HepG2 (cell line): ENCODE measurements at regions not wholly inside any gene's neighbourhood (a gene's known extent, or its start where the extent isn't known, plus 50 kb on each side); places are given as distances from the start of the nearest gene placed in this dataset.

Experiments used
- NBN ChIP-seq: fragments of 450-650 bp; conservative IDR thresholded peaks from 2 replicates; pipeline ENCODE4 v1.6.1; 2017
- RFX5 ChIP-seq: IDR thresholded peaks from 2 replicates; pipeline ENCODE4 v1.6.1; 2011; ENCODE audit warnings: low read depth, low read length, improper control_type of control experiment
- TBP ChIP-seq: sonication (generic); formaldehyde crosslinking; IDR thresholded peaks from 2 replicates; pipeline ENCODE4 v1.5.0; 2020; ENCODE audit warnings: missing genetic modification reagents
- ZMYM3 ChIP-seq: sonication (generic); formaldehyde crosslinking; IDR thresholded peaks from 2 replicates; pipeline ENCODE4 v1.5.1; 2020; ENCODE audit warnings: mild to moderate bottlenecking, missing genetic modification reagents
- ZNF543 ChIP-seq: sonication (generic); formaldehyde crosslinking; IDR thresholded peaks from 2 replicates; pipeline ENCODE4 v1.4.0; 2020; ENCODE audit warnings: mild to moderate bottlenecking, missing genetic modification reagents
- TF ChIP-seq, protein P1 (sequence below): sonication (generic); formaldehyde crosslinking; IDR thresholded peaks from 2 replicates; pipeline ENCODE4 v1.5.0; 2020; ENCODE audit warnings: mild to moderate bottlenecking, missing genetic modification reagents, moderate library complexity
- TF ChIP-seq, protein P2 (sequence below): sonication (generic); formaldehyde crosslinking; IDR thresholded peaks from 2 replicates; pipeline ENCODE4 v1.4.0; 2020; ENCODE audit warnings: missing genetic modification reagents, borderline replicate concordance

DNA sequence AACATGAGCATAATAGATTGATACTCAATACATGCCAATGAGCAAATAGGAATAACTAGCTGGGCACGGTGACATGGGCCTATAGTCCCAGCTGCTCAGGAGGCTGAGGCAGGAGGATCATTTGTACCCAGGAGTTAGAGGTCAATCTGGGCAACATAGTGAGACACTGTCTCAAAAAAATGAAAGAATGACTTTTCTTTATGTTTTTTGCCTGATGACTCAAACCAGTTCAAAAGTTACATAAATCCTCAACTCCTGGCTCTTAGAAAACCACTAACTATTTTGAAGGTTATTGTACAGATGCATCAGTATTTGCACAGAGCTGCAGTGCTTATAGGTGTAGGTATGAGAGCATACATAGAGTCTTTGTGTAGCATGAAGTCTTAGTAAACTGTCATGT lies 219.2 kb upstream of the RGS6 start:
- TF ChIP-seq, protein P1, sequence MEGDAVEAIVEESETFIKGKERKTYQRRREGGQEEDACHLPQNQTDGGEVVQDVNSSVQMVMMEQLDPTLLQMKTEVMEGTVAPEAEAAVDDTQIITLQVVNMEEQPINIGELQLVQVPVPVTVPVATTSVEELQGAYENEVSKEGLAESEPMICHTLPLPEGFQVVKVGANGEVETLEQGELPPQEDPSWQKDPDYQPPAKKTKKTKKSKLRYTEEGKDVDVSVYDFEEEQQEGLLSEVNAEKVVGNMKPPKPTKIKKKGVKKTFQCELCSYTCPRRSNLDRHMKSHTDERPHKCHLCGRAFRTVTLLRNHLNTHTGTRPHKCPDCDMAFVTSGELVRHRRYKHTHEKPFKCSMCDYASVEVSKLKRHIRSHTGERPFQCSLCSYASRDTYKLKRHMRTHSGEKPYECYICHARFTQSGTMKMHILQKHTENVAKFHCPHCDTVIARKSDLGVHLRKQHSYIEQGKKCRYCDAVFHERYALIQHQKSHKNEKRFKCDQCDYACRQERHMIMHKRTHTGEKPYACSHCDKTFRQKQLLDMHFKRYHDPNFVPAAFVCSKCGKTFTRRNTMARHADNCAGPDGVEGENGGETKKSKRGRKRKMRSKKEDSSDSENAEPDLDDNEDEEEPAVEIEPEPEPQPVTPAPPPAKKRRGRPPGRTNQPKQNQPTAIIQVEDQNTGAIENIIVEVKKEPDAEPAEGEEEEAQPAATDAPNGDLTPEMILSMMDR (CRISPR knock-in tag), result no peak
- no peak for TF ChIP-seq TBP
- TF ChIP-seq, protein P2, sequence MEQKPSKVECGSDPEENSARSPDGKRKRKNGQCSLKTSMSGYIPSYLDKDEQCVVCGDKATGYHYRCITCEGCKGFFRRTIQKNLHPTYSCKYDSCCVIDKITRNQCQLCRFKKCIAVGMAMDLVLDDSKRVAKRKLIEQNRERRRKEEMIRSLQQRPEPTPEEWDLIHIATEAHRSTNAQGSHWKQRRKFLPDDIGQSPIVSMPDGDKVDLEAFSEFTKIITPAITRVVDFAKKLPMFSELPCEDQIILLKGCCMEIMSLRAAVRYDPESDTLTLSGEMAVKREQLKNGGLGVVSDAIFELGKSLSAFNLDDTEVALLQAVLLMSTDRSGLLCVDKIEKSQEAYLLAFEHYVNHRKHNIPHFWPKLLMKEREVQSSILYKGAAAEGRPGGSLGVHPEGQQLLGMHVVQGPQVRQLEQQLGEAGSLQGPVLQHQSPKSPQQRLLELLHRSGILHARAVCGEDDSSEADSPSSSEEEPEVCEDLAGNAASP (CRISPR knock-in tag), result no peak
- no peak for TF ChIP-seq NBN
- no peak for TF ChIP-seq ZMYM3 (CRISPR knock-in tag)
- no peak for TF ChIP-seq ZNF543 (CRISPR knock-in tag)
- TF ChIP-seq RFX5, result no peak
